Fibroblast of villous mesenchyme (primary cell): ENCODE measurements at regions not wholly inside any gene's neighbourhood (a gene's known extent, or its start where the extent isn't known, plus 50 kb on each side); places are given as distances from the start of the nearest gene placed in this dataset.

Experiments used
- DNase-seq: peaks from one replicate; pipeline ENCODE4 v3.0.0-alpha.2; 2010; ENCODE audit warnings: low read depth
- H3K4me3 ChIP-seq: 2 replicates; pipeline ENCODE4 v1.5.1; 2011; ENCODE audit warnings: low read depth, mild to moderate bottlenecking, low read length
- CTCF ChIP-seq: IDR thresholded peaks from 2 replicates; pipeline ENCODE4 v1.5.1; 2012; ENCODE audit warnings: low read depth, mild to moderate bottlenecking, low read length; ENCODE audit not compliant: insufficient read depth

GRCh38 chr16:85307552-85308364, 195.5 kb upstream of the CIBAR2 start:
- TF ChIP-seq CTCF, result no peak
- no peak for DNase-seq
- H3K4me3 ChIP-seq, result no peak overlapping the region

- TF ChIP-seq CTCF, result no peak
- no peak overlapping the region for H3K4me3 ChIP-seq
- DNase-seq, result no peak
These were observed 196.6 kb upstream of the CIBAR2 start for GRCh38 chr16:85308611-85309540.

- no peak overlapping the region for H3K4me3 ChIP-seq
These were observed 197.7 kb upstream of the CIBAR2 start for GRCh38 chr16:85309656-85310587.

GRCh38 chr16:85310868-85311585, 198.8 kb upstream of the CIBAR2 start:
- no peak for DNase-seq
- TF ChIP-seq CTCF, result no peak

More at GRCh38 chr16:85309656-85310587, 197.7 kb upstream of the CIBAR2 start:
- no peak for DNase-seq
- TF ChIP-seq CTCF, result no peak

GRCh38 chr16:85311741-85312140, 199.5 kb upstream of the CIBAR2 start:
- H3K4me3 ChIP-seq, result no peak overlapping the region
- no peak for TF ChIP-seq CTCF
- DNase-seq, result no peak

More at GRCh38 chr16:85310868-85311585, 198.8 kb upstream of the CIBAR2 start:
- no peak overlapping the region for H3K4me3 ChIP-seq
